Esophagus squamous epithelium (tissue), 4 donors: ENCODE measurements at regions not wholly inside any gene's neighbourhood (a gene's known extent, or its start where the extent isn't known, plus 50 kb on each side); places are given as distances from the start of the nearest gene placed in this dataset.

Experiments used
- POLR2A ChIP-seq, 4 donors: fragments of 450-650 bp; IDR thresholded peaks; one replicate each; pipeline ENCODE4 v1.6.1; 2017; ENCODE audit warnings: antibody characterized with exemption in 4 of 4, mild to moderate bottlenecking in 4 of 4, moderate library complexity in 3 of 4
- TF ChIP-seq, protein P1 (sequence below), 6 experiments: fragments of 450-650 bp in 4 of 6; fragments of 200-600 bp in 2 of 6; sonication (generic) in 2 of 6; IDR thresholded peaks; one replicate each; pipeline ENCODE4 v1.5.1; 2016 to 2019; ENCODE audit warnings: antibody characterized with exemption in 6 of 6, mild to moderate bottlenecking in 4 of 6, moderate library complexity in 4 of 6

DNA sequence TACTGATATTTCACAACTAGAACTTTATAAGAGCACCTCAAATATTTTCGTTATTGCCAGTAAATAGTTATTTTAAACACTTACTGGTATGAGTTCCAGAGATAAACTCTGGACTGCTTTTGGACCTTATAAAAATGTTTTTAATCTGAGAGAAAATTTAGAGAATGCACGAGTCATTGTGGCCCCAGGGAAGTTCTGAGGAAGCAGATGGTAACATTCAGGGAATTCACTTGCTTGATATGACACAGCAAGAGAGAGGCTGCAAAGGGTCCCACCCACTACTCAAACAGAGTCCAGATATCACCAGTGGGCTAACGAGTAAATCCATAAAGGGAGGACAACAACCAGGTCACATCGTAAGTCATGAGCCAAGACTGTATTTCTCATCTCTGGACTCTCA lies 526.8 kb downstream of the TDRD15 start:
- TF ChIP-seq, protein P1, sequence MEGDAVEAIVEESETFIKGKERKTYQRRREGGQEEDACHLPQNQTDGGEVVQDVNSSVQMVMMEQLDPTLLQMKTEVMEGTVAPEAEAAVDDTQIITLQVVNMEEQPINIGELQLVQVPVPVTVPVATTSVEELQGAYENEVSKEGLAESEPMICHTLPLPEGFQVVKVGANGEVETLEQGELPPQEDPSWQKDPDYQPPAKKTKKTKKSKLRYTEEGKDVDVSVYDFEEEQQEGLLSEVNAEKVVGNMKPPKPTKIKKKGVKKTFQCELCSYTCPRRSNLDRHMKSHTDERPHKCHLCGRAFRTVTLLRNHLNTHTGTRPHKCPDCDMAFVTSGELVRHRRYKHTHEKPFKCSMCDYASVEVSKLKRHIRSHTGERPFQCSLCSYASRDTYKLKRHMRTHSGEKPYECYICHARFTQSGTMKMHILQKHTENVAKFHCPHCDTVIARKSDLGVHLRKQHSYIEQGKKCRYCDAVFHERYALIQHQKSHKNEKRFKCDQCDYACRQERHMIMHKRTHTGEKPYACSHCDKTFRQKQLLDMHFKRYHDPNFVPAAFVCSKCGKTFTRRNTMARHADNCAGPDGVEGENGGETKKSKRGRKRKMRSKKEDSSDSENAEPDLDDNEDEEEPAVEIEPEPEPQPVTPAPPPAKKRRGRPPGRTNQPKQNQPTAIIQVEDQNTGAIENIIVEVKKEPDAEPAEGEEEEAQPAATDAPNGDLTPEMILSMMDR (IDR thresholded peaks at IDR 0.05): no peak
- no peak for TF ChIP-seq POLR2A (IDR thresholded peaks at IDR 0.05)
